ENCODE measurements at regions not wholly inside any gene's neighbourhood (a gene's known extent, or its start where the extent isn't known, plus 50 kb on each side); places are given as distances from the start of the nearest gene placed in this dataset.

- no peak for DNase-seq (ENCODE audit: low read depth)
- no peak overlapping the region for H3K4me3 ChIP-seq (ENCODE audit: low read depth, low read length)
These were observed 299.7 kb downstream of the CWC27 start for GRCh38 chr5:65068410-65068809.

- DNase-seq (ENCODE audit: low read depth) = no peak
These were observed 301.3 kb downstream of the CWC27 start for GRCh38 chr5:65070026-65070425.

GRCh38 chr5:65072850-65073249 is 304.1 kb downstream of the CWC27 start:
- H3K4me3 ChIP-seq (ENCODE audit: low read depth, low read length) = no peak overlapping the region
- no peak for DNase-seq (ENCODE audit: low read depth)

More at GRCh38 chr5:65070026-65070425, 301.3 kb downstream of the CWC27 start:
- H3K4me3 ChIP-seq (ENCODE audit: low read depth, low read length) = no peak overlapping the region

- DNase-seq (ENCODE audit: low read depth) = no peak
- no peak overlapping the region for H3K4me3 ChIP-seq (ENCODE audit: low read depth, low read length)
These were observed 304.5 kb downstream of the CWC27 start for GRCh38 chr5:65073250-65073661.

- DNase-seq (ENCODE audit: low read depth) = no peak
- H3K4me3 ChIP-seq (ENCODE audit: low read depth, low read length) = no peak overlapping the region
These were observed 307.0 kb downstream of the CWC27 start for GRCh38 chr5:65075623-65076250.

GRCh38 chr5:65076251-65076869 is 307.6 kb downstream of the CWC27 start:
- DNase-seq (ENCODE audit: low read depth) = peak; percentile 49
- no peak overlapping the region for H3K4me3 ChIP-seq (ENCODE audit: low read depth, low read length)

- no peak for DNase-seq (ENCODE audit: low read depth)
These were observed 308.9 kb downstream of the CWC27 start for GRCh38 chr5:65077653-65078052.

GRCh38 chr5:65078331-65078730 is 309.6 kb downstream of the CWC27 start:
- DNase-seq (ENCODE audit: low read depth) = no peak
- no peak overlapping the region for H3K4me3 ChIP-seq (ENCODE audit: low read depth, low read length)

More at GRCh38 chr5:65077653-65078052, 308.9 kb downstream of the CWC27 start:
- H3K4me3 ChIP-seq (ENCODE audit: low read depth, low read length) = no peak overlapping the region

GRCh38 chr5:65081071-65081470 is 312.3 kb downstream of the CWC27 start:
- no peak for DNase-seq (ENCODE audit: low read depth)
- no peak overlapping the region for H3K4me3 ChIP-seq (ENCODE audit: low read depth, low read length)

- no peak overlapping the region for H3K4me3 ChIP-seq (ENCODE audit: low read depth, low read length)
- no peak for DNase-seq (ENCODE audit: low read depth)
These were observed 316.2 kb downstream of the CWC27 start for GRCh38 chr5:65084795-65085515.

- no peak overlapping the region for H3K4me3 ChIP-seq (ENCODE audit: low read depth, low read length)
- DNase-seq (ENCODE audit: low read depth) = no peak
These were observed 316.8 kb downstream of the CWC27 start for GRCh38 chr5:65085516-65085850.

- H3K4me3 ChIP-seq (ENCODE audit: low read depth, low read length) = no peak overlapping the region
- no peak for DNase-seq (ENCODE audit: low read depth)
These were observed 317.6 kb downstream of the CWC27 start for GRCh38 chr5:65086234-65086890.

GRCh38 chr5:65087154-65087553 is 318.4 kb downstream of the CWC27 start:
- no peak overlapping the region for H3K4me3 ChIP-seq (ENCODE audit: low read depth, low read length)
- DNase-seq (ENCODE audit: low read depth) = no peak

- no peak for DNase-seq (ENCODE audit: low read depth)
- no peak overlapping the region for H3K4me3 ChIP-seq (ENCODE audit: low read depth, low read length)
These were observed 325.5 kb downstream of the CWC27 start for GRCh38 chr5:65094279-65094678.

- H3K4me3 ChIP-seq (ENCODE audit: low read depth, low read length) = no peak overlapping the region
- DNase-seq (ENCODE audit: low read depth) = no peak
These were observed 329.7 kb downstream of the CWC27 start for GRCh38 chr5:65098393-65098792.

Measured in skeletal muscle cell (primary cell).